ENCODE measurements at regions not wholly inside any gene's neighbourhood (a gene's known extent, or its start where the extent isn't known, plus 50 kb on each side); places are given as distances from the start of the nearest gene placed in this dataset.

- TF ChIP-seq POLR2A (IDR thresholded peaks at IDR 0.05) (no peak), CTCF (IDR thresholded peaks at IDR 0.05) (no peak), EP300 (IDR thresholded peaks at IDR 0.05) (no peak), POLR2AphosphoS5 (IDR thresholded peaks at IDR 0.05) (no peak)
- Histone ChIP-seq H3K27me3 (peaks cover 0 to 5% (median 0%) of the 10 kb centered on the region in 3 donors), H3K4me3 (no peak overlapping the region), H3K27ac (no peak overlapping the region), H3K4me1 (no peaks in the 10 kb centered on the region), H3K9me3 (no peaks in the 10 kb centered on the region), H3K36me3 (no peaks in the 10 kb centered on the region)
- 64 to 73% methylated on average over 3 of the region's 3 CpGs for WGBS, 2 donors
- intact Hi-C loops (cut with DNase I) = no loop called here
- DNase-seq = no peak
Measured at GRCh38 chr5:42919600-42919999, 107.9 kb upstream of the SELENOP start.

GRCh38 chr5:42915306-42915866 is 103.7 kb upstream of the SELENOP start:
- DNase-seq = no peak
- no peaks in the 10 kb centered on the region for H3K9me3 ChIP-seq
- no peaks in the 10 kb centered on the region for H3K4me1 ChIP-seq
- no peak overlapping the region for H3K4me3 ChIP-seq
- TF ChIP-seq CTCF (IDR thresholded peaks at IDR 0.05) (no peak), POLR2AphosphoS5 (IDR thresholded peaks at IDR 0.05) (no peak), EP300 (IDR thresholded peaks at IDR 0.05) (no peak), POLR2A (IDR thresholded peaks at IDR 0.05) (no peak)
- 90 to 91% methylated on average over 23 of the region's 23 CpGs for WGBS, 2 donors
- no peaks in the 10 kb centered on the region for H3K36me3 ChIP-seq
- H3K27me3 ChIP-seq = no peaks in the 10 kb centered on the region
- intact Hi-C loops (cut with DNase I) = no loop called here
- H3K27ac ChIP-seq = no peak overlapping the region

GRCh38 chr5:42912184-42912798 is 100.6 kb upstream of the SELENOP start:
- intact Hi-C loops (cut with DNase I) = loop anchor here (1.0 kb wide), 1 partner anchor 193 kb away; no protein-coding TSS in a partner anchor
- no peaks in the 10 kb centered on the region for H3K36me3 ChIP-seq
- H3K4me3 ChIP-seq = no peak overlapping the region
- no peaks in the 10 kb centered on the region for H3K9me3 ChIP-seq
- 67 to 82% methylated on average over 8 of the region's 8 CpGs for WGBS, 2 donors
- no peak overlapping the region for H3K27ac ChIP-seq
- TF ChIP-seq CTCF (IDR thresholded peaks at IDR 0.05) (no peak), POLR2AphosphoS5 (IDR thresholded peaks at IDR 0.05) (no peak), EP300 (IDR thresholded peaks at IDR 0.05) (no peak), POLR2A (IDR thresholded peaks at IDR 0.05) (no peak)
- peaks cover 0 to 5% (median 4%) of the 10 kb centered on the region in 4 donors for H3K4me1 ChIP-seq
- peaks cover 0 to 7% (median 0%) of the 10 kb centered on the region in 3 donors for H3K27me3 ChIP-seq
- no peak for DNase-seq

- no peak for TF ChIP-seq POLR2A (IDR thresholded peaks at IDR 0.05)
- peak in 1 of 4 donors; percentile 36 for TF ChIP-seq POLR2AphosphoS5 (IDR thresholded peaks at IDR 0.05)
- no peak for TF ChIP-seq EP300 (IDR thresholded peaks at IDR 0.05)
- peak; percentile 65 to 86 (median 79) for TF ChIP-seq CTCF (IDR thresholded peaks at IDR 0.05)
- DNase-seq = peak; percentile 94
- intact Hi-C loops (cut with DNase I) = loop anchor here (5.0 kb wide), 2 partner anchors 84 to 134 kb away; partner anchors contain the start of gene ANXA2R
- Histone ChIP-seq H3K27me3 (peaks cover 0 to 7% (median 0%) of the 10 kb centered on the region in 3 donors), H3K36me3 (no peaks in the 10 kb centered on the region), H3K4me3 (peak overlapping the region; percentile 32 to 51 (median 47)), H3K27ac (no peak overlapping the region), H3K9me3 (no peaks in the 10 kb centered on the region), H3K4me1 (peaks cover 0 to 5% (median 4%) of the 10 kb centered on the region in 4 donors)
- 3 to 8% methylated on average over 30 of the region's 30 CpGs for WGBS, 2 donors
Measured at GRCh38 chr5:42908509-42909488, 97.1 kb upstream of the SELENOP start.
